ENCODE measurements at regions not wholly inside any gene's neighbourhood (a gene's known extent, or its start where the extent isn't known, plus 50 kb on each side); places are given as distances from the start of the nearest gene placed in this dataset.

DNA sequence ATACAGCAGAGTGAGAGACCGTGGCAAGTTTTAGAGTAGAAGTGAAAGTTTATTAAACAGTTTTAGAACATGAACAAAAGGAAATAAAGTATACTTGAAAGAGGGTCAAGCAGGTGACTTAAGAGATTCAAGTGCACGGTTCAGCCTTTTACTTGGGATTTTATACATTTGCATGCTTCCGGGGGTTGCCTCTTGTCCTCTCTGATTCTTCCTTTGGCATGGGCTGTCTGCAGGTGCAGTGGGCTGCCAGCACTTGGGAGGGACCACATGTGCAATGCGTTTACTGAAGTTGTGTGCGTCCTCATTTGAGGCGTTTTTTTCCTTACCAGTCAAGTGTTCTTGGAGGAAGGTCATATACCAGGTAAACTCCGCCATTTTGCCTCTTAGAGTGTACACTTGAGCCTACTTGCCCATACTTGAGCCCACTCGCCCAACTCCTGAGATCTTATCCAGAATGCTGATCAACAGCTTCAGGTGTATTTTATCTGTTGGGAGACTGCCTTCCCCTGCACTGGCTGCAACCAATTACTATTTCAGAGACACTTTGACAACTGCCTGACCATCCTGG, 195.2 kb downstream of the IRX5 start:
- DNase-seq = no peak
- H3K27me3 ChIP-seq = no peaks in the 10 kb centered on the region
- no peak overlapping the region for H3K4me3 ChIP-seq (replicated peaks in 1 of 3)
- WGBS, 2 donors = 46 to 51% methylated on average over 8 of the region's 8 CpGs
- TF ChIP-seq, protein P1, sequence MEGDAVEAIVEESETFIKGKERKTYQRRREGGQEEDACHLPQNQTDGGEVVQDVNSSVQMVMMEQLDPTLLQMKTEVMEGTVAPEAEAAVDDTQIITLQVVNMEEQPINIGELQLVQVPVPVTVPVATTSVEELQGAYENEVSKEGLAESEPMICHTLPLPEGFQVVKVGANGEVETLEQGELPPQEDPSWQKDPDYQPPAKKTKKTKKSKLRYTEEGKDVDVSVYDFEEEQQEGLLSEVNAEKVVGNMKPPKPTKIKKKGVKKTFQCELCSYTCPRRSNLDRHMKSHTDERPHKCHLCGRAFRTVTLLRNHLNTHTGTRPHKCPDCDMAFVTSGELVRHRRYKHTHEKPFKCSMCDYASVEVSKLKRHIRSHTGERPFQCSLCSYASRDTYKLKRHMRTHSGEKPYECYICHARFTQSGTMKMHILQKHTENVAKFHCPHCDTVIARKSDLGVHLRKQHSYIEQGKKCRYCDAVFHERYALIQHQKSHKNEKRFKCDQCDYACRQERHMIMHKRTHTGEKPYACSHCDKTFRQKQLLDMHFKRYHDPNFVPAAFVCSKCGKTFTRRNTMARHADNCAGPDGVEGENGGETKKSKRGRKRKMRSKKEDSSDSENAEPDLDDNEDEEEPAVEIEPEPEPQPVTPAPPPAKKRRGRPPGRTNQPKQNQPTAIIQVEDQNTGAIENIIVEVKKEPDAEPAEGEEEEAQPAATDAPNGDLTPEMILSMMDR (IDR thresholded peaks at IDR 0.05) = no peak
- no peak for TF ChIP-seq POLR2A (IDR thresholded peaks at IDR 0.05)
- intact Hi-C loops (cut with DNase I) = no loop called here
- no peaks in the 10 kb centered on the region for H3K9me3 ChIP-seq
- H3K36me3 ChIP-seq = no peaks in the 10 kb centered on the region
- no peak overlapping the region for H3K27ac ChIP-seq
- H3K4me1 ChIP-seq = no peaks in the 10 kb centered on the region

DNA sequence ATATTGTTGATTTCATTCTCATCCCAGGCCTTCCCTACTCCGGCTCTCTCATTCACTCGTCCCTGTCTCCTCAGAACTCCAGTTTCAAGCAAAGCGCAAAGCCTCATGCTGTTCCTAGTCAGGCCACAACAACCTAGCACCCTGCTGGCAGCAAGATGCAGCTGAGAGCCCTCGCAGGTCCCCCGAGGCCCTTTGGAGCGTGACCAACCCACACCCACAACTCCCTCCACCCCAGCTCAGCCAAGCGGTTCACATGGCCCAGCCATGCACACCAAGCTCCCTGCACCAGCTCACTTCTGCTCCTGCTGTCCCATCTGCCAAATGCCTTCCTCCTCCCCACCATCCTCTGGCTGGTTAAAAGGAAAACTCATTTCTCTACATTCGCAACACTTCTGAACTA, 195.8 kb downstream of the IRX5 start:
- no peak for DNase-seq
- no peak overlapping the region for H3K27ac ChIP-seq
- no peaks in the 10 kb centered on the region for H3K4me1 ChIP-seq
- H3K36me3 ChIP-seq = no peaks in the 10 kb centered on the region
- H3K9me3 ChIP-seq = no peaks in the 10 kb centered on the region
- intact Hi-C loops (cut with DNase I) = no loop called here
- no peak overlapping the region for H3K4me3 ChIP-seq (replicated peaks in 1 of 3)
- WGBS, 2 donors = 52 to 53% methylated on average over 8 of the region's 8 CpGs
- no peak for TF ChIP-seq POLR2A (IDR thresholded peaks at IDR 0.05)
- TF ChIP-seq, protein P1 (IDR thresholded peaks at IDR 0.05) = no peak
- no peaks in the 10 kb centered on the region for H3K27me3 ChIP-seq

DNA sequence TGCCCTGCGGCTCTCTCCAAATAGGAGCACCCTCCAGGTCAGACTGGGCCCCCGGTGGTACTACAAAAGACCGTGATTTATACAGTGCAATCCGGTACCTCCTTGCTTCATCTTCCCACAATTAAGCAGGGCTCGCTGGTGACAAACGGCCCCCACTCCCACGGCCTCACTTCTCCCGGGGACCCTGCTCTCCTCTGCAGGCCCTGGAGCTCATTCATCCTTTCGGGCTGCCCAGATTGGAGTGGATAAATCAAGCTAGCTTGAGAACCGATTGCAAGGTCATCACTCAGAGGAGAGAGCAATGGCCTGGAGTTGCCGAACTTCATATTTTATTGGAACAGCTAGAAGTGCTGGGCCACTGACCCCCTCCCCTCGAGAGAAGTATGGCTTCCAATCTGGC, 193.5 kb upstream of the IRX6 start:
- TF ChIP-seq POLR2A (IDR thresholded peaks at IDR 0.05) = no peak
- TF ChIP-seq, protein P1 (IDR thresholded peaks at IDR 0.05) = no peak
- no peaks in the 10 kb centered on the region for H3K36me3 ChIP-seq
- intact Hi-C loops (cut with DNase I) = no loop called here
- no peak overlapping the region for H3K27ac ChIP-seq
- H3K4me3 ChIP-seq (replicated peaks in 1 of 3) = no peak overlapping the region
- no peaks in the 10 kb centered on the region for H3K9me3 ChIP-seq
- no peaks in the 10 kb centered on the region for H3K27me3 ChIP-seq
- H3K4me1 ChIP-seq = no peaks in the 10 kb centered on the region
- no peak for DNase-seq
- 74 to 86% methylated on average over 8 to 11 of the region's 12 CpGs for WGBS, 2 donors

DNA sequence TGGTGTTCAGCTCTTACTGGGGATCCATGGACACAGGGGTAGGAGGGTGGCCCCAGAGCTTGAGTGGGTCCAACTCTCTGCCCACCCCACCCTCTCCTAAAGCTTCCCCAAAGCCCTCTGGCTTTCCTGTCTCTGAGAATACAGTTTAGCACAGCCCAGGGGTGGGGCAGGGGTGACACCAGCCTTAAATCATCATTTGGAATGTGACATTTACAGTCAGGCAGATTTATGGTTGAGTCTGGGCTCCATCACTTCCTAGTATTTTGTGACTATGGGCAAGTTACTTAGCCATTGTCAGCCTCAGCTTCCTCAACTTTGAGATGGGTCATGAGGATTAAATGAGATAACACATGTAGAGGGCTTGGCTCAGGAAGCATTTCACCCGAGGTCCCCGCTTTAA, 193.1 kb upstream of the IRX6 start:
- H3K27ac ChIP-seq = no peak overlapping the region
- intact Hi-C loops (cut with DNase I) = no loop called here
- H3K36me3 ChIP-seq = no peaks in the 10 kb centered on the region
- no peaks in the 10 kb centered on the region for H3K4me1 ChIP-seq
- 83 to 86% methylated on average over 2 of the region's 2 CpGs for WGBS, 2 donors
- DNase-seq = no peak
- TF ChIP-seq, protein P1 (IDR thresholded peaks at IDR 0.05) = no peak
- TF ChIP-seq POLR2A (IDR thresholded peaks at IDR 0.05) = no peak
- H3K27me3 ChIP-seq = no peaks in the 10 kb centered on the region
- H3K9me3 ChIP-seq = no peaks in the 10 kb centered on the region
- H3K4me3 ChIP-seq (replicated peaks in 1 of 3) = no peak overlapping the region

DNA sequence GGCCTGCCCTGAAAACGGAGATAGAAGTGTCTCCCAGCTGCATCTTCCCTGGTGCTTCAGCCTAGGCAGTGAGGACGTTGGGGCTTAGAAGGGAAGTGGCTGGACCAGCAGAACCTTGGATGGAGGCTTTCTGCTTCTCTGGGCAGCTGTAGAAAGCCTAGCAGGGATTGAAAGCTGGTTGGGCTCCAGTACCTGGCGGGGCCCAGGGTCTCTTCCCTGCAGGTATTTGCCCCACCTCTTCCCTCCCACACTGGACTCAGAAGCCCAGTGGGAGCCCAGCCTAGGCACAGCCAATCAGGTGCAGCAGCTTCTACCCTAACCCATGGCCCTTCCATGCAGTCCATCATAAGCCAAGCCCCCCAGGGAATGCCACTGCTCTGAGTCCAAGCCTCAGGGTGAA, 190.3 kb upstream of the IRX6 start:
- Histone ChIP-seq H3K9me3 (no peaks in the 10 kb centered on the region), H3K36me3 (no peaks in the 10 kb centered on the region), H3K27me3 (no peaks in the 10 kb centered on the region), H3K27ac (no peak overlapping the region), H3K4me1 (no peaks in the 10 kb centered on the region), H3K4me3 (replicated peaks in 1 of 3) (no peak overlapping the region)
- WGBS, 2 donors = 49 to 50% methylated on average over 3 of the region's 3 CpGs
- intact Hi-C loops (cut with DNase I) = no loop called here
- TF ChIP-seq POLR2A (IDR thresholded peaks at IDR 0.05) = no peak
- TF ChIP-seq, protein P1 (IDR thresholded peaks at IDR 0.05) = no peak
- DNase-seq = no peak
